Effector CD4-positive, alpha-beta T cell (primary cell): ENCODE measurements at regions not wholly inside any gene's neighbourhood (a gene's known extent, or its start where the extent isn't known, plus 50 kb on each side); places are given as distances from the start of the nearest gene placed in this dataset.

Source experiments
- DNase-seq: peaks from one replicate; pipeline ENCODE4 v3.0.0-alpha.2; 2020

DNA sequence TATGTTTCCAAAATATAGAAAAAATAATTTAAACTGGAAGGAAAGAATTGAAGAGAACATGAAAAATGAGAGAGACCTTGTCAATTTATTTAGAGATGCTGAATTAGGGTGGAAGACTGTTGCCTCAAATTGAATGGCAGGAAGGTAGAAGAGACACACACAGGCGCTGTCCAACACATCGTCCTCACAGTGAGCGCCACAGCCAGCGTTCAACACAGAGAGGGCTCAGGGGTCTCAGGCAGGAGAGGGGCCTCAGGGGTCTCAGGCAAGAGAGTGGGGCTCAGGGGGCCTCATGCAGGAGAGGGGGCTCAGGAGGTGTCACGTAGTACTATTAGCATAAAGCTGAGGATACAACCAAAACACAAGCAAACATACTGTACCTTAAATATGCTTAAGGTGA lies 65.7 kb downstream of the TMEM18 start:
- DNase-seq, result no peak

DNA sequence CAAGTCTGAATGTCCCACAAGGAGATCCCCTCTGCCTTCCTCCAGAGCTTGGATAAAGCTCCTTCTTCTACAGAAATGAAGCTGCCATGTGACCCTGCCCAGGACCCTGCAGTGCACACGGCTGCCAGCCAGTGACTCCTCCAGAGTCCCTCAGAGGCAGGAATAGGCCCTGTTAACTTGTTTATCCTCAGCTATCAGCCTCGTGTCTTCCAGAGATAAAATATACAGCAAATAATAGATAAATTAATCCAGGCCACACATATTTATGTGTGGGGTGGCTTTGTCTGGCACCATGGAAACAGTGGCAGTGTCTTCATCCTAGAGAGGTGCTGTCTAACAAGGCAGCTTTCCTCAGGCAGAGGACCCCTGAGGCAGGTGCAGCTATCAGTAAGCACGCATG lies 66.7 kb downstream of the TMEM18 start:
- DNase-seq, result no peak

DNA sequence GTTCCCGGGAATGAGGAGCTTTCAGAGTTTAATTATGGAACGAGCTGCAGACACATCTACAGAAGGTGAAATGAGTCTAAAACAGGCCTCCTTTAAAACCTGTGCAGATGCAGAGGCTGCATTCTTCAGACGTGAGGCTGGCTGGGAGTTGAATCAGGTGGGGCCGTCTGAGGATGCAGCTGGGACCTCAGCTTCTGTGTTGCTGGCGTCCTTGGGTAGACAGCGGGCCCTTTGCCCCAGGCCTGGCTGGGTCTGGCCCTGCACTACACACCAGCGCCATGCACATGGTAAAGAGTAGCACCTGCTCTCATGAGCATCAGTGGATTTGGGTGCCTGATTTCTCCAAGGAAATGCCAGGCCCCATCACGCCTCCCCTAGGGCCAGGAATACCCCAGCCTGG lies 67.3 kb downstream of the TMEM18 start:
- DNase-seq, result no peak

DNA sequence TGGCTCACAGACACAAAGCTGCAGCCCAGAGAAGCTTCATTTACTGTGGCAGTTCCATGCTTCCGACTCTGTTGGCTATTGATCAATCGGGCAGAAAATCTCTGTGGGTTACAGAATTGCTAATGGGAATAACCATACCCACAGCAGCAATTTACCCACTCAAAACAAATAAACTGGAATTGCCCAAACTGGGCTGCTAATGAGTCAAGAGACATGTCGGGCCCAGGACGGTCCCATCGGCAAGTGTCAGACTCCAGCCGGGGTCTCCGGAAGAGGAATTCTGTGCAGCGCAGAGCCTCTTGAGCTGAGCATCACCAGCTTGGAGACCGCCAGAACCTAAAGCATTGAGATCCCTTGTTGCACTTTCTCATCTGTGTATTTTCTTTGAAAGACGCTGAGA lies 67.8 kb downstream of the TMEM18 start:
- no peak for DNase-seq

DNA sequence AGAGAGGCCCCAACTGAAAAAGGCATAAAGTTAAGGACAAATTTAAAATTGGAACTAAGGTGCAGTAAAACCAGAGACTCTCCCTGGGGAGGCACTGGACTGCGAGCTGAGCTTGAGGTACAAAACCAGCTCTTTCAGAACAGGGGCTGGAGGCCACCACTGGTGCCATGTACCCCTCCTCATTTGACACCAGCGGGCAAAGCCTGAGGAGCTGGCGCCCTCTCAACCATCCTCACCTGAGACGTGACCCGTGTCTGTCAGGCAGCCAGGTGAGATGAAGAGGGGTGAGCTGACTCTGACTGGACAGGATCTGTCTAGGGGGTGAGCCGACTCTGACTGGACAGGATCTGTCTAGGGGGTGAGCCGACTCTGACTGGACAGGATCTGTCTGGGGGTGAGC lies 68.5 kb downstream of the TMEM18 start:
- no peak for DNase-seq

DNA sequence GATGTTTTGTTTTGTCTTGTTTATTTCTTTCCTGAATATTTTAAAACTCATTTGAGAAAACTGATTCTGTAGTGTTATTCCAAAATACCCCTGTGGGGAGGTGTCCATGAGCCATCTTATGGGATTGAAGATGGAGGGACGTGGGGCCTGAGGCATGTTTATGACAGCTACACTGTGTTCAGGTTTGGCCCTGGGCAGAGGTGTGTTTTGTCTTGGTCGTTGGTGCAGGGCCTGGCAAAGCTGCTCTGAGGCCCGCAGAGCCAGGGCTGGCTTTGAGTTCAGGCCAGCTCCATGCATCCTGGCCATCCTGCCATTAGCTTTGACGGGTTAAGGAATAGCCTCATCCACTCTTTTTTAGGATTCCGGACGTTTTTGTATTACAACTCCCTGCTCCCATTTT lies 68.9 kb downstream of the TMEM18 start:
- no peak for DNase-seq

DNA sequence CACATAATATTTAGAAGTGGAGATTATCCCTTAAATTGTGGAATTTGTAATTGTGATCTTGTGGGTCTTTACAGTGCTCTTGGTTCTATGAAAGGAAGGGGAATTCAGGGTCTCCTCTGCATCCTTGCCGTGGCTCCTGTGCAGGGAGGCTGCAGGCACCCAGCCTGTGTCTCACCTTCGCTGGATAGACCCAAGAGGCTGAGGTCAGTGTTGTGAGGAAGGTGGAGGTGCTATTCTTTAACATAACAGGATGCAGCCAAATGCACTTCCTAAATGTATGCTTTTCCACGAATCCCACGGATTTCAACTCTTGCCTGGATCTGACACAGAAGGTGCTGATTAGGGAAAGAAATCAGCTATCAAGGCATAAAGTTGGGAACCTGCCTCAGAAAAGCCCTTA lies 69.5 kb downstream of the TMEM18 start:
- DNase-seq, result no peak

DNA sequence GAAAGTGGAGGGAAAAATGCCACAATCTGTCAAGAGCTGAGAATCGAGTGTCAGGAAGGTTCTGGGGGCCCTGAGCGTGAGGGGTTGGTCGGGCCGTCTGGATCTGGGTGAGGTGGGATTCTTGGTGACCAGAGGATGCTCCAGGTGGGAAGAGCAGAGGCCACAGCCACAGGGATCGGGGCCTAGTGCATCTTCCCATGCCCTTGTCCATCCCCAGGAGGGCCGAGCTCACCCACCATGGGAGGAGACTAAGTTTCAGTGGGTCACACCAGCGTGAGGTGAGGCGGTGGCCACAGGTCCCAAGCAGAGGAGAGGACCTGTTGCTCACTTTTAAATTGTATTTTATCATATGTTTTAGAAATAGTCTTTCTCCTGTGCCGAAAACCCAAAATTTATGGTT lies 70.0 kb downstream of the TMEM18 start:
- no peak for DNase-seq

DNA sequence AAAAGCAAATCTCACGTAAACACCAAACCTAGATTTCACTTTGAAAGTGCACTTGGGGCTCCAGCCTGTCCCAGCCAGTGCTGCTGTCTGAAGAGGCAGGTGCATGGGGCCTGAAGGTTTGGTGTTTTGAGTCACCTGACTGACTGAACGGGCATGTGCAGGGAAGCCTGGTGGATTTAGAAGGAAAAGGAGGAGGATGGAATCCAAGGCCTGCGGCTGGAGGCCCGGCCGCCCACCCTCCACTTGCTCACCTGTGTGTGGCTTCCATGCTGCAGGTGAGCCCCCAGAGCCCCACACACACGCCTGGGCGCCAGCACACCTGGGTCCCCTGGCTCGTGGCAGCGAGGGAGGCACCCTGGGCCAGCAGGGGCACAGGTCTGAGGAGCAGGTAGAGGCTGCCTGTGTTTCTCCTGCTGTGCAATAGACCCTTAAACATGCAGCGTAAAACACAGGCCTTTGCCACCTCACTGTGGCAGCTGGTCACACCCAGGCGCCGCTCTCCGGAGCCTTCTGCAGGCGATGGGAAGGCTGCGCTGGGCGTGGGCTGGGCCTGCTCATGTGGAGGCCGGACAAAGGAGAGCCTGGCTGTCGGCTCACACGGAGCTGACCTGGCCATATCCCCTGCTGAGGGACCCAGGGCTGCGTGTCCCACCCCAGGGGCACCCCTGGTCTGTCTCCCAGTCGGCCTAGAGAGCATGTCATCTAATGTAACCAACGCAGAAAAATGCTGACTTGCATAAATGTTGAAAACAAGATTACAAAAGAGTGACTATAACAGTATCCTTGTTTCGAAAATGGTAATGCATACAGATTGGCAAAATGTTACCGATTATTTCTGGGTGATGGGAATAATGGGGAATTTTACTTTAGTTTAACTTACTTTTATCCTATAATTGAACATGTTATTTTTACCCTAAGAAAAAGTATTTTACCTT lies 71.3 kb downstream of the TMEM18 start:
- DNase-seq, result no peak

DNA sequence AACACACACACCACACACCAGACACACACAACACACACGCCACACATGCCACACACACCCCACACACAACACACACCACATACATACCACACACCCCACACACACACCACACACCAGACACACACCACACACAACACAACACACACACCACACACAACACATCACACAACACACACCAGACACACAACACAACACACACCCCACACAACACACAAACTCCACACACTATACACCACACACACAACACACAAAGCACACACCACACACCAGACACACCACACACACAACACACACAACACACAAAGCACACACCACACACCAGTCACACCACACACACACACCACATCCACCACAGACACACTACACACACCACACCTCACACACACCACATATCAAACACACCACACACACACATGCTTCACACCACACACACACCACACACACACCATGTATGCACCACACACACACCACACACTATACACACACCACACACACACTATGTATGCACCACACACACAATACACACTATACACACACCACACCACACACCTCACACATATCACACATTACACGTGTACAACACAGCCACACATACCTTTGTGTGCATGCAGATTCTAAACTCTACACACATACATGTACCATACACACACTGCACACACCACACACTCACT lies 72.2 kb downstream of the TMEM18 start:
- DNase-seq, result no peak

DNA sequence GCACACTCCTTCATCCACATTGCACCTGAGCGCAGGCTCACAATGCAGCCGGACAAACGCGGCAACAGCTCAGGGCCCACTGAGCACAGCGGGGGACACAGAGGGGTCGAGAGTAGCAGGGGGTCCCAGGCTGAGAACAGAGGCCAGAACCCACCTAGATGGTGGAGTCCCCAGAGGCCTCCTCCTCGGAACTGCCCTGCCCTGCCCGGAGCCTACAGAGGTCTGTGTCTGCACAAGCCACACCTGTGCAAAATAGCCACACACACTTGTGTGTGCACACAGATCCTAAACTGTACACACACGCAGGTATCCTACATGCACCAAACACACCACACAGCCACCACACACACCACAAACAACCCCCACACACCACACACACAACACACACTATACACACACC lies 72.8 kb downstream of the TMEM18 start:
- no peak for DNase-seq

DNA sequence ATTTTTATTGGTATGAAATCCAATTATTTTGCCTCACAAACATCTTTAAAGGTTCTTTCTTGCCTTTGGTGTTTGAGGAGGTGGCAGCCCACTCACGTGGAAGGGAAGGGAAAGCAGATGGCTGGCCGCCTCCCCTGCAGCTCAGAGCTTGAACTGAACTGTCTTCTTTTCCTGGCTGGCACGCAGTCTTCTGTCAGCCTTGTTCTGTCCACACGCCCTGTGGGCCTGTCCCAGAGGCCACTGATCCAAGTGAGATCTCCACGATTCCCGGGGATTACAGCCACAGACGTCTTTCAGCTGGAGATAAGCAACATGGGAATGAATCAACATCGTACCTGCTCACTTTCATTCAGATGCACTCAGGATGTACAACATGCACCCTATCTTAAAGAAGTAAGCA lies 73.3 kb downstream of the TMEM18 start:
- no peak for DNase-seq

DNA sequence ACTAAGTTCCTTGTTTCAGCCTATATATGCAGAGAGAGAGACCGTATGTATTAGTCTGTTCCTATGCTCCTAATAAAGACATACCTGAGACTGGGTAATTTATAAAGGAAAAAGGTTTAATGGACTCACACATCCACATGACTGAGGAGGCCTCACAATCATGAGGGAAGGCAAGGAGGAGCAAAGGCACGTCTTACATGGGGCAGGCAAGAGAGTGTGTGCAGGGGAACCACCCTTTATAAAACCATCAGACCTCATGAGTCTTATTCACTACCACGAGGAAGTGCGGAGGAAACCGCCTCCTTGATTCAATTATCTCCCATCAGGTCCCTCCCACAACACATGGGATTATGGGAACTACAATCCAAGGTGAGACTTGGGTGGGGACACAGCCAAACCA lies 73.8 kb downstream of the TMEM18 start:
- DNase-seq, result no peak

DNA sequence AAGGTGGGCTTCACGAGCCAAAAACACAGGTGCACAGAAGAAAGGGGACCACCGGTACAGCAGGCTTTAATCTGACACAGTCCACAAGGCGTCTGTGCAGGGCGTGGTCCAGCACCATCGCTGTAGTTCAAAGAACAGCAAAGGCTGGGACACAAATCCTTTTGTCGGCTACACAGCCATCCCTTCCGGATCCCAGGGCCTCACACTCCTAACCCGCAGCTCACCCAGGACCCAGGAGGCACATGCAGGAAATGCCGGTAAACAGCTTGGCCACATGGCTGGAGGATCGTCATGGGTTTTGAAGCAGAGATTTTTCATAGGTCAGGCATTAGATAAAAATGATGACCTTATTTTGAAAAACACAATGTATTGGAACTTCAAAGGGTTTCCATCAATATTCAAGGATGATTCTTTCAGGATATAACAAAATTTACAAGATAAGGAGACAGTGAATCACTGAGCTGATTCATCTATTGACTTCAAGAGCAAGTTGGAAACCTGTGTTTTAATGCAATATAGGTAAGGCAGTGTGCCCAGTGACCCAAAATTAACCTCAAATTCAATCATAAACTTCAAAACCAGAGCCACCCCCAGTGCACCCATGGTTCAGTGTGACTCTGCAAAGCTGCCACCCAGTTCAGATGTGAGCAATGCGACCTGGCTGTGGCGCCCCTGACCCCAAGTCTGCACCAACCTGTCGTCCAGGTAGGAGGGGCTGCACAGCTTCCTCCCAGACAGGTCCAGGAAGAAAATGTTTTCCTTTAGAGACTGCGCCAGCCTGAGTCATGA lies 74.4 kb downstream of the TMEM18 start:
- no peak for DNase-seq

DNA sequence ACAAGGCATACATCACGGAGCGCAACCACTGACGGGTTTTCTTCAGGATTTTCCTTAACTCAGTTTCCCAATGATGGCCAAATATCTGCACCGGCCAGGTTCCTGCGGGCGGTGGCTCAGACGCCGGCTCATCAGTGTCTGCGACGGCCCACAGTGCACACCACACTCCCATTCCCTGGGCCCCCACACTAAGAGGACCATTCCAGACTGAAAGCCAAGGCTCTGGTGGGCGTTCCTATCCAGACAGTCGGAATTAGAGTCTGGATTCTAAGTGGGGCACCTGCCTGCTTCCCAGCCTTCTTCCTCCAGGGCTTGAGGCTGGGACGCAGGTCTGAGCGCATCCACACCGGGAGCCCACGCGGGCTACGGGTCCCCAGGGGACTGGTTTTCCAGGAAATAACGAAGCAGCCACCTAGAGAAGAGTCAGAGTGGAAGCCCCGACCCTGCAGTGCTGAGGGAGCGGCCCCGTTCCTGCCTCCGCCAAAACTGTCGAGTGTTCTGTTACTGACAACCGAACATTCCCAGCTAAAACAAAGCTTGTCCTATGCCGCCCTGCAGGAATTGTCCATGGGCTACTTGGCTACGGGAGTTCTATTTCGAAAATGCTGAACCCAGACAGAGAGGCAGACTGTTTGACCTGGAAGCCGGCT lies 75.3 kb downstream of the TMEM18 start:
- DNase-seq, result no peak

DNA sequence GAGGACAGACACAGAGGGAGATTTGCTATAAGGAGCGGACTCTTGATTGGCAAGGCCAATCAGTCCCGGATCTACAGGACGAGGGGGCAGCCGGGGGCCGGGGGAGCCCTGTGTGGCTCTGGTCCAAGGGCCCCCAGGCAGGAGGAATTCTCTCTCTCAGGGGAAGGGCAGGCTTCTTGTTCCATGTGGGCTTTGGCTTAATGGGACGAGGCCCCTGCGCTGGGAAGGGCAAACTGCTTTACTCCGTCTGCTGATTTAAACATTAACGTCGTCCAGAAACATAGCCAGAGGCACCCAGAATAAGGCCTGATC lies 75.9 kb downstream of the TMEM18 start:
- no peak for DNase-seq

DNA sequence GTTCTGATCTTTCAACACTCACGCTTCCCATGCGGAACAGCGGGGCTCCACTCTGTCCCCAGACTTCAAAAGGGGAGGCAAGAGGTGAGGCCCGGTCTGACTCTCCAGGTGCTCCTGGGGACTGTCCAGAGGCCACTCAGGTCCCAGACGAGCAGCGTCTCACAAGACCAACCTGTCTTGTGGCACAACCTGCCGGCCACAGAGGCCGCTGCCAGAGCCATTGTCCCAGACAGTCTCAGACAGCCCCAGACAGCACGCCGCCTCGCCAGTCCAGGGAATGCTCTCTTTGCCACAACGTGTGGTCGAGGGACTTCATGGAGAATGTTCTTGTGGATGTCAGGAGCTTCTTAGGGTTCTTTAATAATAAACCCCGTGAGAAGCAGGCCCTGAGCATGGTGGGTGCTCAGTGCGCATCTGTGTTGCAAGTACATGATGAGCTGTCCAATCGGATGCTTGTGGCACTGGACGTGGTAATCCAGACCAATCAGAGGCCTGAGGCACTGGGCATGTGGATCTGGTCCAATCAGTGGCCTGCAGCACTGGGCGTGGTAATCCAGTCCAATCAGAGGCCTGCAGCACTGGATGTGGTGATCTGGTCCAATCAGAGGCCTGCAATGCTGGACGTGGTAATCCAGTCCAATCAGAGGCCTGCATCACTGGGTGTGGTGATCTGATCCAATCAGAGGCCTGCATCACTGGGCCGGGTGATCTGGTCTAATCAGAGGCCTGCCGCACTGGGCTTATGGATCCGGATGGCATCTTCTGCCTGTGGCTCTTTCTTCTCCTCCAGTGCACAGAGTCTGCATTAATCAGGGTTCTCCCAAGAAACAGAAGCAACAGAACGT lies 76.4 kb downstream of the TMEM18 start:
- no peak for DNase-seq

DNA sequence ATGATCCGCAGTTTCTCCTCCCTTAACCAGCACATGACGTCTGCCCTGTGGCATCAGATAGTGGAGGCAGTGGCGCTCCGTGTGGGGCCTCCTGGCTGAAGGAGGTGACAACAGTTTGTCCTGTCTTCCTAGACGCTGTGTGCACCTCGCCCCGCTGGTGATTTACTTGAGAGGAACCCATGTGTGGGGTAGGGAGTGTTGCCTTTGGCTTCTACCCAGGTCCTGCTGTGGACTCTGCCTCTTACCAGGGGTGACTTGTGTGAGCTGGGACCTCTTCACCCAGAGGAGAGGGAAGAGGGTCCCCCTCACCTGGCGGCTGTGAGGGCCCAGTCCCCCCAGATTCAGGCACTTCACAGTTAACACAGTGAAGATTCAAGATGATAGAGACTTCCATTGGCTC lies 77.6 kb downstream of the TMEM18 start:
- DNase-seq, result no peak

DNA sequence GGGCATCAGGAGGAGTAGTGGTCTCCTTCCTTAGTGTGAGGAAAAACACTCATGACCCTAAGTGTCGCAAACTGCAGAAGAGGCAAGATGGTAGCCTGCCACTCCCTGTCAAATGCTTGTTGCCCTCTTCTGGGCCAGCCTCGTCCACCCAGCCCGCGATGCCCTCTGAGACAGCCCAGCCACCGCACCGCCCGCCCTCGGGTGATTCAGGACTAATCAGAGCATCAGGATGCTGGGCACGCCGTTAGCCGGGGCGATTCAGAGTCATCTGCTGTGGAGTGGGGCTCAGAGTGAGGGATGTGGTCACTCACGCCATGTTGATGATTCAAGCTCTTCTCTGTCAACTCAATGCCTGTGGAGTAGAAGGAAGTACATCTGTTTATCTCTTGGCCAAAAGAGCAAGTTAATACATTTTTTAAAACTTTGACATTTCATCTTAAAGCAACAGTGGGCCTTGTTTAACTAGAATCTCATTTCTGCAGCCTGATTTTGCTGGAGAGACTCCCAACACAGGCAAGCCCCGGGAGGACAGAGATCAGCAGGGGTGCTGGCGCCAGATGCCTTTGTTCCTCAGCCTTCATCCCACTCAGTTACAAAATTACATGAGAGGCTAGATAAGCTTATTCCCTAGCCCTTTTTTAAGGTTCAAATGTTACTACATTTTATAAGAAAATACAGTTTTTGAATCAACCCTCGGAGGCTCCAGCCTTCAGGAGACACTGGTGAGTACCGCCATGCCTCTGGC lies 79.0 kb downstream of the TMEM18 start:
- DNase-seq, result no peak

DNA sequence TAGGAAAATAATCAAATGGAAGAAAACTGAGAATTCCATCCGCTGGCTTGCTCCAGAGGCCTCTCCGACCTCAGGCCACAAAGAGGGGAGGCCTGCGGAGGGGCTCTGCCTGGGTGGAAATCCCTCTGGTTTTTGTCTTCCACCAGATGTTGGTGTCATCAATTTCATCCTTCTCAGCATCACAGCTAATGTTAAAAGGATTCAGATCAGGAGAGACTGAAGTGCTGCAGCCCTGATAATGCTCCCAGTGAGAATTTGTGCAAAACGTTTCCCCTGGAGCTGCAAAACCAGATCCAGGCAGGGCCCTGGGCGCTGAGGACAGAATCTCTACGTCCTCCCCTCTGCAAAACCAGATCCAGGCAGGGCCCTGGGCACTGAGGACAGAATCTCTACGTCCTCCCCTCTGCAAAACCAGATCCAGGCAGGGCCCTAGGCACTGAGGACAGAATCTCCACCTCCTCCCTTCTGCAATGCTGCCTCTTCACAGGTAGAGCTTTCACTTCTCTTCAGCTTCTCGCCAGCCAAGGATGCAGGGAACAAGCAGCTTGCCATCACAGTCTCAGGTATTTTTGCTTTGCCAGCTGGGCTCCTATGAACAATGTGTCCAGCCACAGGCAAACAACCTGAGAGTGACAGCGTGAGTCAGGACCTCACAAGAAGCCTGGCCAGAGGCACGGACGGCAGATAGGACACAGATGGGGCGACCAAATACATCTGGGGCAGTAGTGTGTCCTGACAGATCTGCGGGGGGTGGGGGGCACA lies 81.2 kb downstream of the TMEM18 start:
- DNase-seq, result no peak
